H9 (cell line): ENCODE measurements at regions not wholly inside any gene's neighbourhood (a gene's known extent, or its start where the extent isn't known, plus 50 kb on each side); places are given as distances from the start of the nearest gene placed in this dataset.

Experiments used
- DNase-seq: peaks from one replicate; pipeline ENCODE4 v3.0.0-alpha.2; 2017
- H2AFZ ChIP-seq: one replicate; pipeline ENCODE4 v1.6.1; 2013; ENCODE audit warnings: mild to moderate bottlenecking, low read length, control low read depth, moderate library complexity
- H2AK5ac ChIP-seq: 2 replicates; pipeline ENCODE4 v1.6.1; 2013; ENCODE audit warnings: low read length, control low read depth, mixed read lengths; ENCODE audit not compliant: insufficient read length
- H2BK120ac ChIP-seq: one replicate; pipeline ENCODE4 v1.6.1; 2013; ENCODE audit warnings: low read depth, mild to moderate bottlenecking, low read length, control low read depth, inconsistent platforms; ENCODE audit not compliant: poor library complexity, severe bottlenecking
- H2BK12ac ChIP-seq: 2 replicates; pipeline ENCODE4 v1.6.1; 2013; ENCODE audit warnings: low read length, control low read depth, mixed read lengths, low read depth; ENCODE audit not compliant: insufficient read length
- H2BK15ac ChIP-seq: 2 replicates; pipeline ENCODE4 v1.6.1; 2013; ENCODE audit warnings: low read depth, low read length, control low read depth
- H2BK20ac ChIP-seq: one replicate; pipeline ENCODE4 v1.6.1; 2013; ENCODE audit warnings: low read depth, mild to moderate bottlenecking, low read length, control low read depth, inconsistent platforms; ENCODE audit not compliant: poor library complexity, severe bottlenecking
- H2BK5ac ChIP-seq: 2 replicates; pipeline ENCODE4 v1.6.1; 2013; ENCODE audit warnings: low read length, control low read depth, mixed read lengths; ENCODE audit not compliant: insufficient read length
- H3K14ac ChIP-seq: 2 replicates; pipeline ENCODE4 v1.6.1; 2013; ENCODE audit warnings: low read length, control low read depth; ENCODE audit not compliant: insufficient read depth
- H3K18ac ChIP-seq: 2 replicates; pipeline ENCODE4 v1.6.1; 2013; ENCODE audit warnings: low read depth, mild to moderate bottlenecking, mixed read lengths, low read length, control low read depth; ENCODE audit not compliant: insufficient read length
- H3K23ac ChIP-seq: 2 replicates; pipeline ENCODE4 v1.6.1; 2013; ENCODE audit warnings: low read length, control low read depth, mixed read lengths, low read depth; ENCODE audit not compliant: insufficient read length
- H3K23me2 ChIP-seq: 2 replicates; pipeline ENCODE4 v1.6.1; 2013; ENCODE audit warnings: low read depth, mild to moderate bottlenecking, mixed read lengths, low read length, control low read depth; ENCODE audit not compliant: insufficient read length, poor library complexity, severe bottlenecking
- H3K27ac ChIP-seq: 2 replicates; pipeline ENCODE4 v1.5.1; 2013; ENCODE audit warnings: low read length, control low read depth, mixed read lengths, low read depth; ENCODE audit not compliant: insufficient read length
- H3K27me3 ChIP-seq: 2 replicates; pipeline ENCODE4 v1.6.1; 2013; ENCODE audit warnings: low read length, control low read depth, inconsistent platforms; ENCODE audit not compliant: insufficient read depth
- H3K4ac ChIP-seq: 2 replicates; pipeline ENCODE4 v1.6.1; 2013; ENCODE audit warnings: low read depth, mild to moderate bottlenecking, control low read depth, inconsistent platforms, low read length, moderate library complexity
- H3K4me1 ChIP-seq: 2 replicates; pipeline ENCODE4 v1.6.1; 2013; ENCODE audit warnings: low read length, control low read depth, inconsistent platforms; ENCODE audit not compliant: insufficient read depth
- H3K4me2 ChIP-seq: 2 replicates; pipeline ENCODE4 v1.6.1; 2013; ENCODE audit warnings: low read length, control low read depth, mixed read lengths; ENCODE audit not compliant: insufficient read length, insufficient read depth
- H3K56ac ChIP-seq: 2 replicates; pipeline ENCODE4 v1.6.1; 2013; ENCODE audit warnings: low read depth, mild to moderate bottlenecking, mixed read lengths, low read length, control low read depth; ENCODE audit not compliant: insufficient read length
- H3K79me1 ChIP-seq: 2 replicates; pipeline ENCODE4 v1.6.1; 2013; ENCODE audit warnings: low read depth, mild to moderate bottlenecking, moderate library complexity, low read length, control low read depth, inconsistent platforms; ENCODE audit not compliant: insufficient read depth, poor library complexity, severe bottlenecking
- H3K79me2 ChIP-seq: 2 replicates; pipeline ENCODE4 v1.6.1; 2013; ENCODE audit warnings: low read length, control low read depth, inconsistent platforms; ENCODE audit not compliant: insufficient read depth
- H3K9ac ChIP-seq: 2 replicates; pipeline ENCODE4 v1.6.1; 2013; ENCODE audit warnings: low read length, control low read depth, mixed read lengths; ENCODE audit not compliant: insufficient read length; ENCODE audit errors: extremely low read depth
- H3K9me3 ChIP-seq: one replicate; pipeline ENCODE4 v1.6.1; 2013; ENCODE audit warnings: low read depth, low read length, inconsistent platforms; ENCODE audit not compliant: control insufficient read depth
- H3T11ph ChIP-seq: one replicate; pipeline ENCODE4 v1.6.1; 2013; ENCODE audit warnings: mild to moderate bottlenecking, low read length, control low read depth, inconsistent platforms
- H4K20me1 ChIP-seq: one replicate; pipeline ENCODE4 v1.6.1; 2013; ENCODE audit not compliant: control insufficient read depth, insufficient read length, insufficient read depth
- H4K5ac ChIP-seq: 2 replicates; pipeline ENCODE4 v1.6.1; 2013; ENCODE audit warnings: low read depth, mild to moderate bottlenecking, mixed read lengths, low read length, control low read depth; ENCODE audit not compliant: insufficient read length
- H4K8ac ChIP-seq: replicated peaks from 2 replicates; pipeline ENCODE4 v1.6.1; 2013; ENCODE audit warnings: low read length, control low read depth, mixed read lengths, low read depth; ENCODE audit not compliant: insufficient read length
- H4K91ac ChIP-seq: 2 replicates; pipeline ENCODE4 v1.6.1; 2013; ENCODE audit warnings: low read depth, mild to moderate bottlenecking, moderate library complexity, mixed read lengths, low read length, control low read depth; ENCODE audit not compliant: insufficient read length
- H3K27ac Mint-ChIP-seq, 3 experiments: 2 replicates in 2 of 3; 3 replicates in 1 of 3; pipeline ENCODE4 v1.8.0; 2020 to 2021; ENCODE audit warnings: mixed read lengths in 3 of 3, mild to moderate bottlenecking in 1 of 3, moderate library complexity in 1 of 3
- H3K27me3 Mint-ChIP-seq: 2 replicates; pipeline ENCODE4 v1.8.0; 2021; ENCODE audit warnings: low read depth, mild to moderate bottlenecking, moderate library complexity, mixed read lengths
- H3K36me3 Mint-ChIP-seq, 3 experiments: 2 replicates in 2 of 3; 3 replicates in 1 of 3; pipeline ENCODE4 v1.8.0; 2020 to 2021; ENCODE audit warnings: low read depth in 3 of 3, mixed read lengths in 3 of 3; ENCODE audit not compliant: insufficient read depth in 1 of 3
- H3K4me1 Mint-ChIP-seq, 2 experiments: 2 replicates each; pipeline ENCODE4 v1.8.0; 2020; ENCODE audit warnings: mixed read lengths in 2 of 2
- H3K4me3 Mint-ChIP-seq, 2 experiments: 2 replicates in 1 of 2; 3 replicates in 1 of 2; pipeline ENCODE4 v1.8.0; 2020 to 2021; ENCODE audit warnings: mild to moderate bottlenecking in 2 of 2, mixed read lengths in 2 of 2, moderate library complexity in 1 of 2
- H3K9me3 Mint-ChIP-seq, 2 experiments: 2 replicates in 1 of 2; 3 replicates in 1 of 2; pipeline ENCODE4 v1.8.0; 2020; ENCODE audit warnings: mild to moderate bottlenecking in 2 of 2, mixed read lengths in 2 of 2, moderate library complexity in 1 of 2
- WGBS: extraction: QIAGEN DNeasy Blood & Tissue Kit; methylation state at CpG from one replicate; pipeline ENCODE4 v1.1.7; 2013; ENCODE audit warnings: missing lambda C conversion rate, low lambda C conversion rate, mixed read lengths; ENCODE audit not compliant: insufficient read length; ENCODE audit errors: extremely low coverage; 5-methylcytosine and 5-hydroxymethylcytosine counted together
- TF ChIP-seq, protein P1 (sequence below): fragments of 200-600 bp; sonication (generic); conservative IDR thresholded peaks from 3 replicates; pipeline ENCODE4 v1.8.0; 2021; ENCODE audit warnings: antibody characterized with exemption, mild to moderate bottlenecking

DNA sequence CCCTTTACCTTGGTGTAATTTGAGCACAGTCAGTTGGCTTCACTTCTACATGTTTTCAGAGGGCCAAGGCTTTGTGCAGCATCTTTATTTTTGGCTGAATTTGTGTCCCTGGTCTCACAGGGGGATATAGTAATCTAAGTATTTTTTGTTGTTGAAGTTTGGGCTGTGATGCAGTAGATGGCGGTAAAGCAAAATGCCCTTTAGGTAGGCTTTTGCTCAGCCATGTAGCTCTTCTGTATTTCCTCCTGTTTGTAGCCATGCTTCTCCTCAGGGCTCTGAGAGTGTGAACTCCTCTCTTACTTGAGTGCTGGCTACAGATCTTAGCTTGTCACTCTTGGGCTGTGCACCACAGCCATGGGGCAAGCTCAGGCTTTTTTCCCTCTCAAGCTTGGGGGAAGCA is 328.6 kb downstream of the SLITRK5 start:
- Histone ChIP-seq H3K4me2 (no peak overlapping the region), H3K4ac (no peak overlapping the region), H2BK15ac (no peak overlapping the region), H2BK5ac (no peak overlapping the region), H3K9me3 (no peaks in the 10 kb centered on the region), H2BK120ac (no peak overlapping the region), H2BK12ac (no peak overlapping the region), H3K27me3 (no peaks in the 10 kb centered on the region), H3K23ac (no peak overlapping the region), H3K23me2 (no peaks in the 10 kb centered on the region), H3K79me2 (no peaks in the 10 kb centered on the region), H3T11ph (no peak overlapping the region), H2AFZ (no peak overlapping the region), H3K9ac (no peak overlapping the region), H4K8ac (no peak overlapping the region), H2BK20ac (no peak overlapping the region), H3K14ac (no peak overlapping the region), H4K91ac (no peak overlapping the region), H3K4me1 (no peaks in the 10 kb centered on the region), H4K20me1 (no peaks in the 10 kb centered on the region), H4K5ac (no peak overlapping the region), H3K18ac (no peak overlapping the region), H2AK5ac (no peak overlapping the region), H3K56ac (no peak overlapping the region), H3K79me1 (no peaks in the 10 kb centered on the region), H3K27ac (no peak overlapping the region)
- DNase-seq = no peak
- Mint-ChIP-seq H3K4me3 (no peak overlapping the region), H3K4me1 (peaks cover 3 to 4% of the 10 kb centered on the region in 2 experiments; a peak in 3 of 4 replicates), H3K27me3 (no peaks in the 10 kb centered on the region), H3K27ac (no peak overlapping the region), H3K36me3 (peaks cover 6 to 18% (median 6%) of the 10 kb centered on the region in 3 experiments), H3K9me3 (peaks cover 15 to 25% of the 10 kb centered on the region in 2 experiments)
- no CpG with 5 or more reads among the region's 1 CpG for WGBS
- TF ChIP-seq, protein P1, sequence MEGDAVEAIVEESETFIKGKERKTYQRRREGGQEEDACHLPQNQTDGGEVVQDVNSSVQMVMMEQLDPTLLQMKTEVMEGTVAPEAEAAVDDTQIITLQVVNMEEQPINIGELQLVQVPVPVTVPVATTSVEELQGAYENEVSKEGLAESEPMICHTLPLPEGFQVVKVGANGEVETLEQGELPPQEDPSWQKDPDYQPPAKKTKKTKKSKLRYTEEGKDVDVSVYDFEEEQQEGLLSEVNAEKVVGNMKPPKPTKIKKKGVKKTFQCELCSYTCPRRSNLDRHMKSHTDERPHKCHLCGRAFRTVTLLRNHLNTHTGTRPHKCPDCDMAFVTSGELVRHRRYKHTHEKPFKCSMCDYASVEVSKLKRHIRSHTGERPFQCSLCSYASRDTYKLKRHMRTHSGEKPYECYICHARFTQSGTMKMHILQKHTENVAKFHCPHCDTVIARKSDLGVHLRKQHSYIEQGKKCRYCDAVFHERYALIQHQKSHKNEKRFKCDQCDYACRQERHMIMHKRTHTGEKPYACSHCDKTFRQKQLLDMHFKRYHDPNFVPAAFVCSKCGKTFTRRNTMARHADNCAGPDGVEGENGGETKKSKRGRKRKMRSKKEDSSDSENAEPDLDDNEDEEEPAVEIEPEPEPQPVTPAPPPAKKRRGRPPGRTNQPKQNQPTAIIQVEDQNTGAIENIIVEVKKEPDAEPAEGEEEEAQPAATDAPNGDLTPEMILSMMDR = peak; percentile 33; the same call in 1 of the 3 replicates
